Choroid plexus epithelial cell (primary cell): ENCODE measurements at regions not wholly inside any gene's neighbourhood (a gene's known extent, or its start where the extent isn't known, plus 50 kb on each side); places are given as distances from the start of the nearest gene placed in this dataset.

ENCODE experiments used
- DNase-seq: peaks from one replicate; pipeline ENCODE4 v3.0.0-alpha.2; 2010; ENCODE audit warnings: low read depth
- H3K4me3 ChIP-seq: 2 replicates; pipeline ENCODE4 v1.5.1; 2011; ENCODE audit warnings: low read depth, mild to moderate bottlenecking, control low read depth, low read length, moderate library complexity
- CTCF ChIP-seq: conservative IDR thresholded peaks from 2 replicates; pipeline ENCODE4 v1.5.1; 2011; ENCODE audit warnings: low read depth, mild to moderate bottlenecking, control low read depth, inconsistent platforms, low read length, moderate library complexity

GRCh38 chr10:129170812-129171211 is 296.2 kb upstream of the MGMT start:
- H3K4me3 ChIP-seq, result no peak overlapping the region
- TF ChIP-seq CTCF, result no peak
- no peak for DNase-seq

GRCh38 chr10:129171812-129172211 is 295.2 kb upstream of the MGMT start:
- DNase-seq, result no peak
- no peak overlapping the region for H3K4me3 ChIP-seq
- no peak for TF ChIP-seq CTCF

DNA sequence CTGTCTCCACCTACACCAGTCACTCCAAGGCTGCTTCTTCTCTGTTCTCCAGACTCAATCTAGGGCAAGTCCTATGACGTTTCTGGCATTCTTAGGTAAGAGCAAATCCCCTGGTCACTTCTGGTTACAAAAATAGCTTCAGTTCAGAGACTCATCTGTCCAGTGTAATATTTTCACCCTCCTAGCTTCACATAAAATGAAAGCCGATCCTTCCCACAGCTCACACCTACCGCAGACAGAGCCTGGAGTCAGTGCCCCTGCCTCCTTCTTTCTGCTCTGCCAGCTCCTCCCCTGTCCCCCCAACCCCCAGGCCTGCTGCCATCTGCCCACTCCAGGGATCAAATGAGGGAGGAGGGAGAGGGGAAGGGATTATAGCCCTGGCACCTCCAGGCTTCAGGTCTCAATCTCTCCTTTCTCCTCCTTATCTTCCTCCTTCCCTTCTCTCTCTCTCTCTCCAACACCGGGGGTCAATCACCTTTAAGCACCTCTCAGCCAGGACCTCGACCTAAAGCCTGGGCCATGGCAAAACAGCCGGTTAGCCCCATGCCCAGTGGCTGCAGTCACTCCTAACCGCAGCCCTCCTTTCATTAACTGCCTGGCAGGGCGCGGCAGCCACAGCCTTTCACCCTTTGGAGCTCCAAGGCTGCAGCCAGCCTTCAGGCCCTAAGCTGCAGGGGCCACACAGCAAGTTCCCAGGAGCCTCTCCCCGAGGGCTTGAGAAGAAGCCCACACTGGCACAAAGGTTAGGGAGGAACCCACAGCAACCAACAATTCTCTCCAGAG is 292.6 kb upstream of the MGMT start:
- TF ChIP-seq CTCF, result no peak
- no peak for DNase-seq
- no peak overlapping the region for H3K4me3 ChIP-seq

GRCh38 chr10:129179245-129179971 is 287.6 kb upstream of the MGMT start:
- DNase-seq, result no peak
- no peak overlapping the region for H3K4me3 ChIP-seq
- no peak for TF ChIP-seq CTCF

DNA sequence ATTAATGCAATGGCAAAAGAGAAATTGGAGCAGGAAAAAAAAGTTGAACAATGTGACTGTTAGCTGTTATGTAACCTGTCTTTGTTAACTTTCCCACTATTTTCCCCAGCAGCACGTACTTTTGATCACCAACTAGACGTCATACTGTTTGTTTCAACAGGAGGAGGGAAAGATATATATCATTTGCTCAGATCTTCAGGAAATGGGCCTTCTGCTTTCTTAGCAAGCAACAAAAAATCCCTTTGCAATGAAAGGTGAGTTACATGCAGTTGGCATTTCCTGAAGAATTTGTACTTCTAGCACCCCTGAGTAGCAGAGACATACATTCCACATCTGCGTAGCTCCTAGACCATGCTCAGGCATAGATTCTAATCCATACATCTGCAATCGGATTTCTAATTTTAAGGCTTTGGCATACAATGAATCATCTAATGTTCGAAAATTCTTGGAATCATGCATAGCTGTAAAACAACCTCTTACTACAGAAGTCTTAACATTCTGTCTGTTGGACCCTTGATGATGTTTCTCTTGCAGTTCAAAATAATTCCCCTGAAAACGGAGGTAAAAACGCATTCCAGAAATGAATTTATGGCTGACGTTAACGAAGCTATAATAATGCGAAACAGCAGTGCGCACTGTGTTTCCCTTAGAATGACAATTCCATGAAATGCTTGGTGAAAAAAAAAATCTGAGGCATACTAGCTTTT is 286.9 kb upstream of the MGMT start:
- no peak for TF ChIP-seq CTCF
- H3K4me3 ChIP-seq, result no peak overlapping the region
- DNase-seq, result no peak

GRCh38 chr10:129184196-129184595 is 282.8 kb upstream of the MGMT start:
- H3K4me3 ChIP-seq, result no peak overlapping the region
- DNase-seq, result no peak
- TF ChIP-seq CTCF, result no peak
